HG03045 (cell line): ENCODE measurements at regions not wholly inside any gene's neighbourhood (a gene's known extent, or its start where the extent isn't known, plus 50 kb on each side); places are given as distances from the start of the nearest gene placed in this dataset.

Experiments
- ATAC-seq: cut with Tn5 transposase; IDR thresholded peaks from one replicate; pipeline ENCODE4 v1.9.1; 2021; ENCODE audit warnings: mild to moderate bottlenecking, moderate library complexity; ENCODE audit not compliant: unreplicated experiment

- ATAC-seq, result no peak
Measured at GRCh38 chr2:117065912-117066311, 748.6 kb upstream of the DDX18 start.

GRCh38 chr2:117067900-117068299 is 746.6 kb upstream of the DDX18 start:
- no peak for ATAC-seq

- ATAC-seq, result no peak
Measured at GRCh38 chr2:117068371-117068770, 746.1 kb upstream of the DDX18 start.

GRCh38 chr2:117071556-117072102 is 742.9 kb upstream of the DDX18 start:
- no peak for ATAC-seq

- ATAC-seq, result no peak
Measured at GRCh38 chr2:117074756-117075155, 739.7 kb upstream of the DDX18 start.

- ATAC-seq, result no peak
Measured at GRCh38 chr2:117085256-117085655, 729.2 kb upstream of the DDX18 start.

GRCh38 chr2:117085737-117086136 is 728.8 kb upstream of the DDX18 start:
- no peak for ATAC-seq

- ATAC-seq, result no peak
Measured at GRCh38 chr2:117086174-117086942, 728.1 kb upstream of the DDX18 start.

- ATAC-seq, result no peak
Measured at GRCh38 chr2:117086943-117087250, 727.6 kb upstream of the DDX18 start.

GRCh38 chr2:117087535-117088291 is 726.8 kb upstream of the DDX18 start:
- ATAC-seq, result no peak

- ATAC-seq, result no peak
Measured at GRCh38 chr2:117091041-117091837, 723.3 kb upstream of the DDX18 start.

GRCh38 chr2:117101613-117102012 is 712.9 kb upstream of the DDX18 start:
- no peak for ATAC-seq

- no peak for ATAC-seq
Measured at GRCh38 chr2:117108741-117109267, 705.7 kb upstream of the DDX18 start.

GRCh38 chr2:117118994-117119393 is 695.5 kb upstream of the DDX18 start:
- ATAC-seq, result no peak

GRCh38 chr2:117123362-117123761 is 691.1 kb upstream of the DDX18 start:
- no peak for ATAC-seq

GRCh38 chr2:117126656-117127055 is 687.8 kb upstream of the DDX18 start:
- ATAC-seq, result no peak

GRCh38 chr2:117127680-117128079 is 686.8 kb upstream of the DDX18 start:
- no peak for ATAC-seq

- no peak for ATAC-seq
Measured at GRCh38 chr2:117128461-117128860, 686.0 kb upstream of the DDX18 start.

GRCh38 chr2:117137371-117137770 is 677.1 kb upstream of the DDX18 start:
- ATAC-seq, result no peak

- no peak for ATAC-seq
Measured at GRCh38 chr2:117169036-117169765, 645.3 kb upstream of the DDX18 start.
